ENCODE measurements at regions not wholly inside any gene's neighbourhood (a gene's known extent, or its start where the extent isn't known, plus 50 kb on each side); places are given as distances from the start of the nearest gene placed in this dataset.

DNA sequence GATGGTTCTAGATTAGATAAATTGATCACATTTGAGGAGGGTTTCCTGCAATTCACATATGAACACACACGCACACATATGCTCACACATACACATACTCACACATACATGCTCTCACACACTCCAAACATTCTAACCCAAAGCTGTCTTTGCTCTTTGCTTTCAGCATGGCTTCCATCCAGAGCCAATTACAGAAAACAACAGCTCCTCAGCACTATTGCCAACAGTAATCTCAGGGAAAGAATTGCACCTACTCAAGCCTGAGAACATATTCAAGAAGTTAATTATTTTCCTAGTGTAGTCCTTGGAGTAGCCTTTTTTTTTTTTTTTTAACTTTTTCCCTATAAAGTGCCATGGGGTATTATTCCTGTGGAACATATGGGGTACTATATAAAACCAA is 246.9 kb upstream of the PARD3B start:
- no peak for TF ChIP-seq CTCF (IDR thresholded peaks at IDR 0.05)
- no peak for TF ChIP-seq POLR2A (IDR thresholded peaks at IDR 0.05)

Data from lower leg skin (tissue), 3 donors.